ENCODE measurements at regions not wholly inside any gene's neighbourhood (a gene's known extent, or its start where the extent isn't known, plus 50 kb on each side); places are given as distances from the start of the nearest gene placed in this dataset.

GRCh38 chr3:28022916-28023315 lies 218.5 kb upstream of the CMC1 start:
- TF ChIP-seq, protein P1, sequence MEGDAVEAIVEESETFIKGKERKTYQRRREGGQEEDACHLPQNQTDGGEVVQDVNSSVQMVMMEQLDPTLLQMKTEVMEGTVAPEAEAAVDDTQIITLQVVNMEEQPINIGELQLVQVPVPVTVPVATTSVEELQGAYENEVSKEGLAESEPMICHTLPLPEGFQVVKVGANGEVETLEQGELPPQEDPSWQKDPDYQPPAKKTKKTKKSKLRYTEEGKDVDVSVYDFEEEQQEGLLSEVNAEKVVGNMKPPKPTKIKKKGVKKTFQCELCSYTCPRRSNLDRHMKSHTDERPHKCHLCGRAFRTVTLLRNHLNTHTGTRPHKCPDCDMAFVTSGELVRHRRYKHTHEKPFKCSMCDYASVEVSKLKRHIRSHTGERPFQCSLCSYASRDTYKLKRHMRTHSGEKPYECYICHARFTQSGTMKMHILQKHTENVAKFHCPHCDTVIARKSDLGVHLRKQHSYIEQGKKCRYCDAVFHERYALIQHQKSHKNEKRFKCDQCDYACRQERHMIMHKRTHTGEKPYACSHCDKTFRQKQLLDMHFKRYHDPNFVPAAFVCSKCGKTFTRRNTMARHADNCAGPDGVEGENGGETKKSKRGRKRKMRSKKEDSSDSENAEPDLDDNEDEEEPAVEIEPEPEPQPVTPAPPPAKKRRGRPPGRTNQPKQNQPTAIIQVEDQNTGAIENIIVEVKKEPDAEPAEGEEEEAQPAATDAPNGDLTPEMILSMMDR (IDR thresholded peaks at IDR 0.05; ENCODE audit: borderline replicate concordance, extremely low read depth, low read length, poor library complexity, severe bottlenecking): no peak
- no peak for TF ChIP-seq EZH2 (IDR thresholded peaks at IDR 0.05; ENCODE audit: borderline replicate concordance, low read depth, low read length, severe bottlenecking)

Measured in DND-41 (cell line).